HT1080 (cell line): ENCODE measurements at regions not wholly inside any gene's neighbourhood (a gene's known extent, or its start where the extent isn't known, plus 50 kb on each side); places are given as distances from the start of the nearest gene placed in this dataset.
"Not testable (repeated sequence)": the region's sequence is repeated elsewhere in the genome, so short reads cannot be mapped to it uniquely, and the experiment has no call there.

Experiments used
- DNase-seq: peaks from one replicate; pipeline ENCODE4 v3.0.0-alpha.2; 2015; ENCODE audit warnings: low read depth

DNA sequence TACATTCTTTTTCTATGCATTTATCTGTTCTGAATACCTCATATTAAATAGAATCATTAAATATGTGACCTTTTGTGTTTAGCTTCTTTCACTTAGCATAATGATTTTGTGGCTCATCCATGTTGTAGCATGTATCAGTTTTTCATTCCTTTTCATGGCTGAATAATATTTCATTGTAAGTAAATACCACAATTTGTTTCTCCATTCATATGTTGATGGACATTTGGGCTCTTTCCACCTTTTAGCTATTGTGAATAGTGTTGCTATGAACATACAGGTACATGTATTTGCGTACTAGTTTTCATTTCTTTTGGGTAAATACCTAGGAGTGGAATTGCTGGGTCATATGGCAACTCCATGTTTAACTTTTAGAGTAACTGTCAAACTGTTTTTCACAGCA is 85.1 kb downstream of the GNL3L start:
- no peak for DNase-seq

GRCh38 chrX:54633641-54634040 is 103.6 kb downstream of the GNL3L start:
- DNase-seq = no peak

DNA sequence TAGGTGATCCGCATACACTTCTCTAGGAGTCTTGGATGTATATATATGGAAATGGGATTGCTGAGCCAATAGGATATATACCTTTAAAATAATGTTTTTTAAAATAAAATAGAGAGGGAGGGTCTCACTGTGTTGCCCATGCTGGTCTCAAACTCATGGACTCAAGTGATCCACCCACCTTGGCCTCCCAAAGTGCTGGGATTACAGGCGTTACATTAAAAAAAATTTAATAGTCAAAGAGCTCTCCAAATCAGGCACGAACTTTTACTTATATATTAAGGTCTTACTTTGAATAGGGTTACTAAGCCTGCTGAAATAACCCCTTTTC is 109.0 kb downstream of the GNL3L start:
- no peak for DNase-seq

GRCh38 chrX:54639346-54640102 is 109.5 kb downstream of the GNL3L start:
- DNase-seq = peak; percentile 95

DNA sequence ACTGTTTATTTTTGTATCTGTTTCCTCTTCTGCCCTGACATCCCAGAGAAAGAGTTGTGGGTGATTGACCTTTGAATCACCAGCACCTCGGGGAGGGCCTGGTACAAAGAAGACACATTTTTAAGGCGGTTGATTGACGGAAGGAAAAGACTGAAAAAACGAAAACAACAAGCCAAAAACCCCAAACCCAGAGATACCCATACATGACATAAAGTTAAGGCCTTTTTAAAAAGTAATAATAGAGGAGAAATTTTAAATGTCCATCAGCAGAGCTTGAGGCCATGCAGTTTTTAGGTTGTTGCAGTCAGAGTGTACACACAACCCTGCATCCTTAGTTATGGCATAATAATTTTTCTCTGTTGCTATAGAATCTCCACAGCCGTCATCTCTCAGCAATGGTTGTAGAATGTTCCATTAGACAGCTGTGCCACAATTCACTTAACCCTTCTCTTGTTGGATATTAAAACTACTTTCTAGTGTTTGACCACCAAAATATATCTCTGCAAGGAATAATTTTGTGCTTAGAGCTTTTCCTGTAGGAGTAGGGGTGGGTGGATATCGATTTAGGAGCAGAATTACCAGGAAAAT is 110.2 kb downstream of the GNL3L start:
- DNase-seq = no peak

GRCh38 chrX:54640736-54641135 is 110.7 kb downstream of the GNL3L start:
- no peak for DNase-seq

DNA sequence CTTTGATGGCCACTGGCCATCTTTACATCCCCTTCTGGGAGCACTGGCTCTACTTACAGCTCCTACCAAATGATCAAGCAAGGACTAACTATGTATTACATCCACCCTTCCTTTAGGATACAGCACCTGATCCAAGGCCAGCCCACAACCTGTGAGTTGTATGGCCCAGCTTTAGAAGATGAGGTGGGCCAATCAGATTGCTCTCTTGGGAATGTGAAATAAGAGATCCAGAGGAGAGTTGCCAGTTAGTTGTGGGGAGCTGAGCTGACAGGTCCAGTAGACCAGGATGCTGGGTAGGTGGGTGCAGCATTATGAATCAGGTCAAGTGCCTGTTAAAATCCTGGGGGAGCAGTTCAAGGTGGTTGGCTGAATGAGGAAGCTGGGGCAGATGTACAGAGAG is 111.5 kb downstream of the GNL3L start:
- peak; percentile 1 for DNase-seq

DNA sequence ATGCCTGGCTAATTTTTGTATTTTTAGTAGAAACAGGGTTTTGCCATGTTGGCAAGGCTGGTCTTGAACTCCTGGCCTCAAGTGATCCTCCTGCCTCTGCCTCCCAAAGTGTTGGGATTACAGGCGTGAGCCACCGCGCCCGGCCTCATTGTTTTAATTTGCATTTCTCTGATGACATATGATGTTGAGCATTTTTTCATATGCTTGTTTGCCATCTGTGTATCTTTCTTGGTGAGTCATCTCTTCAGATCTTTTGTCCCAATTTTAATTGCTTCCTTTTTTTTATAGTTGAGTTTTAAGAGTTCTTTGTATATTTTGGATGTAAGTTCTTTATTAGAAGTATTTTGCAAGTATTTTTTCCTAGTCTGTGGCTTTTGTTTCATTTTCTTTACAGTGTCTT is 117.6 kb downstream of the GNL3L start:
- not testable (repeated sequence) for DNase-seq

DNA sequence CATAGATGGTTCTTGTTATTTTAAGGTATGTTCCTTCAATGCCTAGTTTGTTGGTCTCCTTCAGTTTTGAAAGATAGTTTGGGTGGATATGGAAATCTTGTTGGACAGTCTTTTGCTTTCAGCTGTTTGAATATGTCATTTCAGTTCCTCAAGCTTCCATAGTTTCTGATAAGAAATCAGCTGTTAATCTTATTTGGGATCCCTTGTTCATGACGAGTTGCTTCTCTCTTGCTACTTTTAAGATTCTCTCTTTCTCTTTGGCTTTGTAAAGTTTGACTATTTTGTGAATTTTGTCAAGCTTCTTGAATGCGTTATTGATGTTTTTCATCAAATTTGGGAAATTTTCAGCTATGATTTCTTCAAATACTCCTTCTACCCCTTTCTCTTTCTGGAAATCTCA is 129.5 kb downstream of the GNL3L start:
- DNase-seq = no peak

DNA sequence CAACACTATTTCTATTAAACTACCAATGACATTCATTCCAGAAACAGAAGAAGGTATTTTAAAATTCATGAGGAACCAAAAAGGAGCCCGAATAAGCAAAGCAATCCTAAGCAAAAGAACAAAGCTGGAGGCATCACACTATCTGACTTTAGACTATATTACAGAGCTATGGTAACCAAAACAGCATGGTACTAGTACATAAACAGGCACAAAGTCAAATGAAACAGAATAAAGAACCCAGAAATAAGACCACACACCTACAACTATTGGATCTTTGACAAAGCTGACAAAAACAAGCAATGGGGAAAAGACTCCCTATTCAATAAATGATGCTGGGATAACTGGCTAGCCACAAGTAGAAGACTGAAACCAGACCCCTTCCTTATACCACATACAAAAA is 122.3 kb downstream of the ITIH6 start:
- DNase-seq = no peak

DNA sequence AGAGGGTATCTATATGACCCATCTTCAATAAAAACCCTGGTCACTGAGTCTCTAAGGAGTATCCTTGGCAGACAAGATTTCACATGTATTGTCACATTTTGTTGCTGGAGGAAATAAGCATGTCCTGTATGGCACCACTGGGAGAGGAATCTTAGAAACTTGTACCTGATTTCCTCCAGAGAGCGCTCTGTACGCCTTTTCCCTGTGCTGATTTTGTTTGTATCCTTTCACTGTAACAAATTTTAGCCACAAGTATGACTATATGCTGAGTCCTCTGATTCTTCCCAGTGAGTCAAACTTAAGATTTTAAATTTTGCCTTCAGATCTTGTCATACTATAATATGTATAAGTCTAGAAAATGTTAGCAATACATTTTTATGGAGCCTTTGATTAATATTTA is 102.8 kb downstream of the ITIH6 start:
- DNase-seq = peak; percentile 48

DNA sequence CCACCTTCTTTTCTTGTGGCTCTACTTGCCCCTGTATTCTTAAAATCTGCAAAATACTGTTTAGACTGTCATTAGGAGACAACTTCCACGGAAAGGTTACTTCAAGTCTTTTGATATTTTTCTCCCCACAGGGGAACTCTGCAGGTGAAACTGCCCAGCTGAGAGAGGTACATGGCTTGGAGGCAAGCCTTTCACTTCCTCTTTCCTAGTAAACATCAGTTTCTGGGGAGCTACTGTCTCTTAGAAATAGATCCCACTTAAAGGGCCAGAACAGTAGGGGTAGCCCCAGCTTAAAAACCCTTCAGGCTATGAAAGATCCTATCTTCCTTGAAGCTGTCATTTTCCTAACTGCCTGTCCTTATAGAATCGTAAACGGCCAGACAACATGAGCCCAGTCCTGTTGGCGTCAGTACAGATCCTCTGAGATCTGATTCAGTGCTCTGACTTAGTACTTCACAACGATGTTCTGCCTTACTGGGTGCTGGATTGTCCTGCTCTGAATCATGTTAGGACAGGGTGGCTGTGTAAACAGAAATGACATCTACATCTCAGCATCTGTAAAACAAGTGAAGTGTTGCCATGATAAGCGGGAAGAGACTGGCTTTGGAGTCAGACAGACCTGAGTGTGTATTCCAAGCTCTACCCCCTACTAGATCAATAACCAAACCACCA is 102.1 kb downstream of the ITIH6 start:
- no peak for DNase-seq
